ENCODE measurements at regions not wholly inside any gene's neighbourhood (a gene's known extent, or its start where the extent isn't known, plus 50 kb on each side); places are given as distances from the start of the nearest gene placed in this dataset.

DNA sequence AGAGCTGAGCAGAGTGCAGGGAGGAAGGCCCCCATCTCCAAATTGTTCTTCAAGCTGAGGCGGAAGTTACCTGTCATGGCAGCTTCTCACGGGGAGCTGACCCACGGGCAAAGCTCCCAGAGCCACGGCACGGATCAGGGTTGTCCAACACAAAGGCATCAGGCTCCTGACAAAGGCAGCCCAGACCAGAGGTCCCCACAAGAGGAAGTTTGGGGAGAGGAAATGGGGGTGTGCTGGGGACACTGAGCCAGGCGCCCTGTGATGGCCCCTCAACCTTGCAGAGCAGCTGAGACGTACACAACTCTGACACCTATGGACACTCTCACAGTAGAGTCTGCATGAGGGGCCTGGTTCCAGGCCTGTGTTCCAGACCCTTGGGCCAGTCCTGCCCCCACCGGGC, 95.6 kb downstream of the CTTN start:
- H2AFZ ChIP-seq (ENCODE audit: low read depth, low read length): no peak overlapping the region
- H4K20me1 ChIP-seq (replicated peaks; ENCODE audit: control insufficient read depth, insufficient read depth, low read length): peaks cover 2% of the 10 kb centered on the region; the same call in 1 of the 2 replicates
- intact Hi-C loops (cut with micrococcal nuclease): no loop called here
- CTCF ChIA-PET (ENCODE audit: low intra/inter-chr PET ratio): no interaction called here
- no TSS peak for BruUV-seq (replicated peaks)
- H3K79me2 ChIP-seq (ENCODE audit: control insufficient read depth, insufficient read depth, low read length): no peaks in the 10 kb centered on the region
- H3K9me1 ChIP-seq (ENCODE audit: control insufficient read depth, insufficient read depth, low read length): no peaks in the 10 kb centered on the region
- 2% methylated on average over 8 of the region's 8 CpGs for WGBS (ENCODE audit: insufficient coverage, low coverage, missing lambda C conversion rate)
- TF ChIP-seq, protein P1, sequence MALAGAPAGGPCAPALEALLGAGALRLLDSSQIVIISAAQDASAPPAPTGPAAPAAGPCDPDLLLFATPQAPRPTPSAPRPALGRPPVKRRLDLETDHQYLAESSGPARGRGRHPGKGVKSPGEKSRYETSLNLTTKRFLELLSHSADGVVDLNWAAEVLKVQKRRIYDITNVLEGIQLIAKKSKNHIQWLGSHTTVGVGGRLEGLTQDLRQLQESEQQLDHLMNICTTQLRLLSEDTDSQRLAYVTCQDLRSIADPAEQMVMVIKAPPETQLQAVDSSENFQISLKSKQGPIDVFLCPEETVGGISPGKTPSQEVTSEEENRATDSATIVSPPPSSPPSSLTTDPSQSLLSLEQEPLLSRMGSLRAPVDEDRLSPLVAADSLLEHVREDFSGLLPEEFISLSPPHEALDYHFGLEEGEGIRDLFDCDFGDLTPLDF (CRISPR knock-in tag; IDR thresholded peaks at IDR 0.05): no peak
- no peak for TF ChIP-seq ZNF23 (CRISPR knock-in tag; IDR thresholded peaks at IDR 0.05)
- TF ChIP-seq CLOCK (CRISPR knock-in tag; IDR thresholded peaks at IDR 0.05; ENCODE audit: borderline replicate concordance): no peak
- TF ChIP-seq MAFF (IDR thresholded peaks at IDR 0.05; ENCODE audit: low read length): no peak
- no peak for ATAC-seq
- no peak overlapping the region for H3K4me2 ChIP-seq (ENCODE audit: insufficient read depth, low read length)
- H3K27me3 ChIP-seq (ENCODE audit: control insufficient read depth in 2 of 2, insufficient read depth in 2 of 2, low read length in 2 of 2): peaks cover 15 to 65% of the 10 kb centered on the region in 2 experiments; a peak in 3 of 5 replicates
- POLR2A ChIA-PET: no interaction called here
- in situ Hi-C loops (cut with MboI): no loop called here
- no peak for DNase-seq (ENCODE audit: extremely low read depth in 1 of 4, low spot score in 3 of 4)
- H3K9me3 ChIP-seq (replicated peaks; ENCODE audit: control insufficient read depth, insufficient read depth, low read depth, low read length): no peaks in the 10 kb centered on the region
- no peaks in the 10 kb centered on the region for H3K36me3 ChIP-seq (ENCODE audit: control insufficient read depth, insufficient read depth, low read length)
- FAIRE-seq: no peak
- no peak overlapping the region for H3K27ac ChIP-seq (ENCODE audit: extremely low read depth, low read depth, low read length)
- H3K4me3 ChIP-seq: no peak overlapping the region
- no peak overlapping the region for H3K9ac ChIP-seq (ENCODE audit: insufficient read depth in 1 of 2, low read depth in 2 of 2, low read length in 2 of 2)
- no peaks in the 10 kb centered on the region; a peak in 1 of 5 replicates for H3K4me1 ChIP-seq (replicated peaks in 1 of 2; ENCODE audit: control insufficient read depth in 2 of 2, insufficient read depth in 2 of 2, low read length in 2 of 2)

Measured in K562 (cell line).